PC-3 (cell line): ENCODE measurements at regions not wholly inside any gene's neighbourhood (a gene's known extent, or its start where the extent isn't known, plus 50 kb on each side); places are given as distances from the start of the nearest gene placed in this dataset.

ENCODE experiments used
- CTCF ChIP-seq: fragments of 300-600 bp; sonication (generic); conservative IDR thresholded peaks from 2 replicates; pipeline ENCODE4 v1.5.1; 2017; ENCODE audit warnings: antibody characterized with exemption, low read depth, mild to moderate bottlenecking, low read length
- EZH2 ChIP-seq: fragments of 300-600 bp; sonication (generic); IDR thresholded peaks from one replicate; pipeline ENCODE4 v1.6.1; 2017; ENCODE audit warnings: antibody characterized with exemption, mild to moderate bottlenecking, low read length; ENCODE audit not compliant: unreplicated experiment

- TF ChIP-seq CTCF (no peak), EZH2 (no peak)
These were observed 181.5 kb upstream of the ITGA4 start for GRCh38 chr2:181275643-181276070.
